SK-N-SH (cell line): ENCODE measurements at regions not wholly inside any gene's neighbourhood (a gene's known extent, or its start where the extent isn't known, plus 50 kb on each side); places are given as distances from the start of the nearest gene placed in this dataset.

Source experiments
- CHD2 ChIP-seq: fragments of 150-350 bp; IDR thresholded peaks from 2 replicates; pipeline ENCODE4 v1.6.1; 2018; ENCODE audit warnings: low read length; ENCODE audit not compliant: partially characterized antibody
- CTCF ChIP-seq: fragments of 200-600 bp; sonication (generic); IDR thresholded peaks from 2 replicates; pipeline ENCODE4 v1.6.1; 2017; ENCODE audit warnings: antibody characterized with exemption, mild to moderate bottlenecking, moderate library complexity
- NRF1 ChIP-seq: IDR thresholded peaks from 2 replicates; pipeline ENCODE4 v1.6.1; 2012; ENCODE audit warnings: low read depth, mild to moderate bottlenecking, low read length
- REST ChIP-seq: IDR thresholded peaks from 2 replicates; pipeline ENCODE4 v1.6.1; 2012; ENCODE audit warnings: mild to moderate bottlenecking, low read depth, low read length, moderate library complexity

GRCh38 chr18:29060349-29060748 is 883.4 kb upstream of the CDH2 start:
- no peak for TF ChIP-seq NRF1
- no peak for TF ChIP-seq CTCF
- TF ChIP-seq REST: no peak
- TF ChIP-seq CHD2: no peak
